ENCODE measurements at regions not wholly inside any gene's neighbourhood (a gene's known extent, or its start where the extent isn't known, plus 50 kb on each side); places are given as distances from the start of the nearest gene placed in this dataset.
"Not testable (repeated sequence)": the region's sequence is repeated elsewhere in the genome, so short reads cannot be mapped to it uniquely, and the experiment has no call there.

- ChIA-PET SMC1A (ENCODE audit: uncharacterized antibody, unreplicated experiment) (no interaction called here), RAD21 (ENCODE audit: unreplicated experiment) (interaction anchor here (0.5 kb wide), 1 partner anchor 133 kb away, joined by 5 read pairs; no protein-coding TSS in a partner anchor), CTCF (interaction anchor here (1.4 kb wide), 1 partner anchor 264 kb away, joined by 5 read pairs; no protein-coding TSS in a partner anchor), POLR2A (no interaction called here)
- no TSS peak for BruUV-seq (replicated peaks)
- ATAC-seq (no peak), DNase-seq (ENCODE audit: low read depth, low spot score) (no peak), FAIRE-seq (no peak)
- TF ChIP-seq YY1 (IDR thresholded peaks at IDR 0.05; ENCODE audit: low read depth, low read length) = no peak
- no peak for TF ChIP-seq MTA2 (IDR thresholded peaks at IDR 0.05; ENCODE audit: low read depth)
- TF ChIP-seq NFYA (IDR thresholded peaks at IDR 0.05; ENCODE audit: borderline replicate concordance, low read depth, low read length) = no peak
- TF ChIP-seq USF2 (IDR thresholded peaks at IDR 0.05; ENCODE audit: borderline replicate concordance, low read depth, low read length) = no peak
- TF ChIP-seq ELK1 (IDR thresholded peaks at IDR 0.05; ENCODE audit: low read depth, low read length) = no peak
- no peaks in the 10 kb centered on the region for H3K27me3 ChIP-seq (replicated peaks in 1 of 2; ENCODE audit: control insufficient read depth in 2 of 2, insufficient read depth in 2 of 2, low read length in 1 of 2)
- no peaks in the 10 kb centered on the region for H4K20me1 ChIP-seq (ENCODE audit: control insufficient read depth, insufficient read depth)
- no peak overlapping the region for H3K27ac ChIP-seq (ENCODE audit: control insufficient read depth, insufficient read depth)
- H3K36me3 ChIP-seq (ENCODE audit: control insufficient read depth in 2 of 2, insufficient read depth in 2 of 2, low read length in 1 of 2) = no peaks in the 10 kb centered on the region
- WGBS (ENCODE audit: insufficient coverage, insufficient replicate concordance, low lambda C conversion rate, missing lambda C conversion rate) = 0% methylated on average over 2 of the region's 2 CpGs
- H3K9me3 ChIP-seq (replicated peaks; ENCODE audit: control insufficient read depth, insufficient read depth, low read length) = no peaks in the 10 kb centered on the region
- intact Hi-C loops (cut with micrococcal nuclease; ENCODE audit: unreplicated experiment) = no loop called here
- no peaks in the 10 kb centered on the region for H3K79me2 ChIP-seq (ENCODE audit: control insufficient read depth, insufficient read depth, low read length)
- in situ Hi-C loops (cut with MboI) = no loop called here
- H3K4me3 ChIP-seq = no peak overlapping the region
- H3K9ac ChIP-seq (ENCODE audit: control insufficient read depth, insufficient read depth, low read length) = no peak overlapping the region
- H3K4me2 ChIP-seq (ENCODE audit: control insufficient read depth, insufficient read depth) = no peak overlapping the region
- no peak overlapping the region for H2AFZ ChIP-seq (ENCODE audit: control insufficient read depth, low read depth, low read length)
- no peaks in the 10 kb centered on the region for H3K4me1 ChIP-seq (ENCODE audit: control insufficient read depth, insufficient read depth, low read length)
These were observed 171.3 kb downstream of the TPBG start for GRCh38 chr6:82534876-82535275.

GRCh38 chr6:82549480-82549879 lies 185.9 kb downstream of the TPBG start:
- H3K27me3 ChIP-seq (replicated peaks in 1 of 2; ENCODE audit: control insufficient read depth in 2 of 2, insufficient read depth in 2 of 2, low read length in 1 of 2); ATAC-seq; H3K36me3 ChIP-seq (ENCODE audit: control insufficient read depth in 2 of 2, insufficient read depth in 2 of 2, low read length in 1 of 2); RAD21 ChIA-PET (ENCODE audit: unreplicated experiment); SMC1A ChIA-PET (ENCODE audit: uncharacterized antibody, unreplicated experiment); H4K20me1 ChIP-seq (ENCODE audit: control insufficient read depth, insufficient read depth); H3K4me1 ChIP-seq (ENCODE audit: control insufficient read depth, insufficient read depth, low read length); intact Hi-C loops (cut with micrococcal nuclease; ENCODE audit: unreplicated experiment); H3K4me3 ChIP-seq; in situ Hi-C loops (cut with MboI); CTCF ChIA-PET; POLR2A ChIA-PET; H3K9me3 ChIP-seq (replicated peaks; ENCODE audit: control insufficient read depth, insufficient read depth, low read length); FAIRE-seq; H3K4me2 ChIP-seq (ENCODE audit: control insufficient read depth, insufficient read depth); H2AFZ ChIP-seq (ENCODE audit: control insufficient read depth, low read depth, low read length); H3K79me2 ChIP-seq (ENCODE audit: control insufficient read depth, insufficient read depth, low read length); DNase-seq (ENCODE audit: low read depth, low spot score); BruUV-seq (replicated peaks); H3K9ac ChIP-seq (ENCODE audit: control insufficient read depth, insufficient read depth, low read length); H3K27ac ChIP-seq (ENCODE audit: control insufficient read depth, insufficient read depth): not testable (repeated sequence)
- 0% methylated on average over 1 of the region's 2 CpGs for WGBS (ENCODE audit: insufficient coverage, insufficient replicate concordance, low lambda C conversion rate, missing lambda C conversion rate)

- H3K36me3 ChIP-seq (ENCODE audit: control insufficient read depth in 2 of 2, insufficient read depth in 2 of 2, low read length in 1 of 2); H3K27me3 ChIP-seq (replicated peaks in 1 of 2; ENCODE audit: control insufficient read depth in 2 of 2, insufficient read depth in 2 of 2, low read length in 1 of 2); CTCF ChIA-PET; POLR2A ChIA-PET; H3K9me3 ChIP-seq (replicated peaks; ENCODE audit: control insufficient read depth, insufficient read depth, low read length); H3K27ac ChIP-seq (ENCODE audit: control insufficient read depth, insufficient read depth); RAD21 ChIA-PET (ENCODE audit: unreplicated experiment); ATAC-seq; DNase-seq (ENCODE audit: low read depth, low spot score); SMC1A ChIA-PET (ENCODE audit: uncharacterized antibody, unreplicated experiment); BruUV-seq (replicated peaks); H2AFZ ChIP-seq (ENCODE audit: control insufficient read depth, low read depth, low read length); H3K79me2 ChIP-seq (ENCODE audit: control insufficient read depth, insufficient read depth, low read length); FAIRE-seq; H4K20me1 ChIP-seq (ENCODE audit: control insufficient read depth, insufficient read depth); H3K4me3 ChIP-seq; H3K4me1 ChIP-seq (ENCODE audit: control insufficient read depth, insufficient read depth, low read length); intact Hi-C loops (cut with micrococcal nuclease; ENCODE audit: unreplicated experiment); in situ Hi-C loops (cut with MboI); H3K4me2 ChIP-seq (ENCODE audit: control insufficient read depth, insufficient read depth); H3K9ac ChIP-seq (ENCODE audit: control insufficient read depth, insufficient read depth, low read length): not testable (repeated sequence)
- 5% methylated on average over 2 of the region's 2 CpGs for WGBS (ENCODE audit: insufficient coverage, insufficient replicate concordance, low lambda C conversion rate, missing lambda C conversion rate)
These were observed 187.7 kb downstream of the TPBG start for GRCh38 chr6:82551311-82551710.
